Fibroblast of the aortic adventitia (primary cell): ENCODE measurements at regions not wholly inside any gene's neighbourhood (a gene's known extent, or its start where the extent isn't known, plus 50 kb on each side); places are given as distances from the start of the nearest gene placed in this dataset.

Experiments
- DNase-seq: peaks from one replicate; pipeline ENCODE4 v3.0.0-alpha.2; 2010; ENCODE audit warnings: low read depth
- H3K4me3 ChIP-seq: 2 replicates; pipeline ENCODE4 v1.5.1; 2011; ENCODE audit warnings: low read depth, mild to moderate bottlenecking, control low read depth, low read length, moderate library complexity
- CTCF ChIP-seq: IDR thresholded peaks from 2 replicates; pipeline ENCODE4 v1.5.1; 2011; ENCODE audit warnings: mild to moderate bottlenecking, low read length, control low read depth, inconsistent platforms; ENCODE audit not compliant: insufficient read depth

- H3K4me3 ChIP-seq = no peak overlapping the region
- no peak for TF ChIP-seq CTCF
- DNase-seq = no peak
Observed at GRCh38 chr7:20839196-20839735, 52.6 kb upstream of the SP8 start.

DNA sequence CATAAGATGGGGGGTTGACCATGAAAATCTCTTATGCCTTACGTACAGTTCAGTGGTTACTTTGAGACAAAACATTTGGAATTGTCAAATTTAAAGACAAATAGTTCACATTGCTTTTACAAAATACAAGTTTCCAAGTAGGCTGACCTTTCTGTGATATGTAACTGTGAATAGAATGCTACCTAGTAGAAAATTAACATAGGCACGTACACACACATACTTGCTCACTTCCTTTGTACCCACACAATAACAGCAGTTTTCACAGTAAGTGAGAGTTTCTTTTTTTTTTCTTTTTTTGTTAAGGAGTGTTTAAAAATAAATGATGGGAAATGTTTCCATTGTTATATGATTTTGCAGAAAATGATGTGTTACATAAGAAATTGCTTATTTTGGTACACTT is 53.3 kb upstream of the SP8 start:
- no peak overlapping the region for H3K4me3 ChIP-seq

GRCh38 chr7:20846791-20847190 is 60.1 kb upstream of the SP8 start:
- TF ChIP-seq CTCF = no peak
- no peak overlapping the region for H3K4me3 ChIP-seq
- DNase-seq = no peak

More for the DNA sequence above, 53.3 kb upstream of the SP8 start:
- TF ChIP-seq CTCF = no peak
- no peak for DNase-seq

GRCh38 chr7:20858951-20859350 is 72.3 kb upstream of the SP8 start:
- DNase-seq = no peak
- TF ChIP-seq CTCF = no peak
- no peak overlapping the region for H3K4me3 ChIP-seq

DNA sequence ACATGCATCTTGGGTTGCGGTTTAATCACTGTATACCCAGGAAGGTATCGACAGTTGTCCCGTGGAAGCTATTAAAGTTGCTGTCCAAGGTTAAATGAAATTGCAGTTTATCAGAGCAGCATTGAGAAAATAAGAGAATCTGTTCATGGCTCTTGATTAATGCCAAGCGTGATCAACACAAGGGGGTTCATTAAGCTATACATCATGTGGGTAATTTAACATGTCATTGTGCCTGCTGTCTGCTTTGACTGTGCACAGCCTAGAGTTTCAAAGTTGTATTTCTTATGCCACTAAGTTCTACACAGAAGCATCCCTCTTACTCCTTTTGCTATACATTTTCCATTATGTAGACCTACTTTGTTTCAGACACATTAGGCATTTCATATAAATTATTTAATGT is 74.8 kb upstream of the SP8 start:
- H3K4me3 ChIP-seq = no peak overlapping the region

DNA sequence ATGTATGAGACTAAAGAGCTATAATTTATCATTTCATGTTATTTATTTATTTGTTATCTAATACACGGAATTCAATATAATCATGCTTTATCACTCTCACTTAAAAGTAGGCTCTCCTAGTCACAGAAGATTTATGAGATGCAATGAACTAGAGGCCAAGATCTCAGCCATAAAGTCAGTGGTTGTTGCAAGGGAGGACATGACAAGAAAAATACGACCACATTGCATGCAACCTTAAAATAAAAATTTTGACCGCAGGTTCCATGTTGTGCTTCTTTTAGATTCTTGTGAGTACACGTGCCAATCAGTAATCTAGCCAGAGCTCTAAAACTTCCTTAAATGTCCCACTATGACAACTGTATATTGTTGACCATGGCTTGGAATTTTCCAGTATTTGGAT is 75.9 kb upstream of the SP8 start:
- H3K4me3 ChIP-seq = no peak overlapping the region
- no peak for DNase-seq
- TF ChIP-seq CTCF = no peak

More for the DNA sequence above, 74.8 kb upstream of the SP8 start:
- DNase-seq = no peak
- no peak for TF ChIP-seq CTCF

DNA sequence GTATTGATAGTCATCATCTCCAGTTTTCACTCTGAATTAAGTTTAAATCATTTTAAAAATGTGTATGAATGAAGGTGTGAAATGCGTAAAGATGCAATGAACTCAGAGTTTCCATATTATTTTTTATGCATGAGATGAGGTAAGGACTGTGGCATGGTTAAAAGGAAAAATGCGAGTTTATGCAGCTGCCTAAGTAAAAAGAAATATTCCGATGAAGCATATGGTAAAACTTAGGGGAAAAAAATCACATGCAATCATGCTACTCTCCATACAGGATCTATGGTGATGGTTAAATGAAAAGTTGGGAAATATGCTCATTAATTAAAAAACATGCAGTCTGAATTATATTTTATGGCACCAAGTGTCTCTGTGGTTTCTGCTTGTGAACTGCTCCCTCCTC is 77.5 kb upstream of the SP8 start:
- no peak overlapping the region for H3K4me3 ChIP-seq
- DNase-seq = no peak
- TF ChIP-seq CTCF = no peak
